ENCODE measurements at regions not wholly inside any gene's neighbourhood (a gene's known extent, or its start where the extent isn't known, plus 50 kb on each side); places are given as distances from the start of the nearest gene placed in this dataset.

- no peak overlapping the region for H3K4me3 ChIP-seq (ENCODE audit: low read length)
- TF ChIP-seq, protein P1, sequence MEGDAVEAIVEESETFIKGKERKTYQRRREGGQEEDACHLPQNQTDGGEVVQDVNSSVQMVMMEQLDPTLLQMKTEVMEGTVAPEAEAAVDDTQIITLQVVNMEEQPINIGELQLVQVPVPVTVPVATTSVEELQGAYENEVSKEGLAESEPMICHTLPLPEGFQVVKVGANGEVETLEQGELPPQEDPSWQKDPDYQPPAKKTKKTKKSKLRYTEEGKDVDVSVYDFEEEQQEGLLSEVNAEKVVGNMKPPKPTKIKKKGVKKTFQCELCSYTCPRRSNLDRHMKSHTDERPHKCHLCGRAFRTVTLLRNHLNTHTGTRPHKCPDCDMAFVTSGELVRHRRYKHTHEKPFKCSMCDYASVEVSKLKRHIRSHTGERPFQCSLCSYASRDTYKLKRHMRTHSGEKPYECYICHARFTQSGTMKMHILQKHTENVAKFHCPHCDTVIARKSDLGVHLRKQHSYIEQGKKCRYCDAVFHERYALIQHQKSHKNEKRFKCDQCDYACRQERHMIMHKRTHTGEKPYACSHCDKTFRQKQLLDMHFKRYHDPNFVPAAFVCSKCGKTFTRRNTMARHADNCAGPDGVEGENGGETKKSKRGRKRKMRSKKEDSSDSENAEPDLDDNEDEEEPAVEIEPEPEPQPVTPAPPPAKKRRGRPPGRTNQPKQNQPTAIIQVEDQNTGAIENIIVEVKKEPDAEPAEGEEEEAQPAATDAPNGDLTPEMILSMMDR (IDR thresholded peaks at IDR 0.05; ENCODE audit: insufficient read depth, low read depth, low read length, missing control alignments), result no peak
- DNase-seq (ENCODE audit: low read depth), result no peak
These were observed 434.8 kb upstream of the SLC8A1 start for GRCh38 chr2:40886655-40887054.

GRCh38 chr2:40896358-40896757 is 444.5 kb upstream of the SLC8A1 start:
- no peak for DNase-seq (ENCODE audit: low read depth)
- no peak overlapping the region for H3K4me3 ChIP-seq (ENCODE audit: low read length)
- TF ChIP-seq, protein P1 (IDR thresholded peaks at IDR 0.05; ENCODE audit: insufficient read depth, low read depth, low read length, missing control alignments), result no peak

DNA sequence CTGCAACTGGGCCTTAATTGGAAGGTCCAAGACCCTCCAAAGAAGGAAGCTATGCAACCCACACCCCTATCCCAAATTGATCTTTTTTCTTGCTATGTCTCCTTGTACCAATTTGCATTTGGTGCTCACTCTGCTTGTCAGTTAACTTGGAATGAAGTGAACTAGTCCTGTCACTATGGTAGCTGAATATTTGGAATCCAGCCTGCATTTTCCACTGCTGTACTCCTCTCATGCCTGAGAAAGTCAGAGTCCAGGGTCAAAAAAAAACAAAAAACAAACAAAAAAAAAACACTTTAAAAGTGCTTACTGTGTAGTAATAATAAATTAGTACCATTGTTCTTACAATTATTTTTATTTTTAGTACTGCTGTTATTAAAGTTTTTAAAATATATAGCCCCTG is 462.8 kb upstream of the SLC8A1 start:
- no peak for DNase-seq (ENCODE audit: low read depth)
- TF ChIP-seq, protein P1 (IDR thresholded peaks at IDR 0.05; ENCODE audit: insufficient read depth, low read depth, low read length, missing control alignments), result no peak
- H3K4me3 ChIP-seq (ENCODE audit: low read length), result no peak overlapping the region

DNA sequence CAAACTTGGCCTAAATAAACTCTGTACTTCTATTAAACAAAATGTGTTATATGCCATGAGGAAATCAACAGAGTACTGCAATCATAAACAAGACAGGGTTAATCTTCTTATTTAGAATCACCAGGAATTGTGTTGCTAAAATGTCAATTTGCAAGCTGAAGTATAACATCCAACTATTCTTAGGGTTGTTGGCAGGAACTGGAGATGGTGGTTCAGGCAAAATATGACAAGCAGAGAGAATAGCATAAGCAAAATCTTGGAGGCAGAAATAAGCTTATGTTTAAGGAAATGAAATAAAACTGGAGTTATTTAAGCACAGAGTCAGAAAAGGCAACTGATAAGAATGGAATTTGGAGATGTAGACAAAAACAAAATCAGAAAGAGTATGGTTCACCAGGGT is 463.8 kb upstream of the SLC8A1 start:
- no peak overlapping the region for H3K4me3 ChIP-seq (ENCODE audit: low read length)
- DNase-seq (ENCODE audit: low read depth), result no peak
- TF ChIP-seq, protein P1 (IDR thresholded peaks at IDR 0.05; ENCODE audit: insufficient read depth, low read depth, low read length, missing control alignments), result no peak

GRCh38 chr2:40935349-40935748 is 483.5 kb upstream of the SLC8A1 start:
- no peak for DNase-seq (ENCODE audit: low read depth)
- TF ChIP-seq, protein P1 (IDR thresholded peaks at IDR 0.05; ENCODE audit: insufficient read depth, low read depth, low read length, missing control alignments), result no peak
- no peak overlapping the region for H3K4me3 ChIP-seq (ENCODE audit: low read length)

GRCh38 chr2:40937284-40937683 is 485.4 kb upstream of the SLC8A1 start:
- no peak overlapping the region for H3K4me3 ChIP-seq (ENCODE audit: low read length)
- DNase-seq (ENCODE audit: low read depth), result no peak
- TF ChIP-seq, protein P1 (IDR thresholded peaks at IDR 0.05; ENCODE audit: insufficient read depth, low read depth, low read length, missing control alignments), result no peak

DNA sequence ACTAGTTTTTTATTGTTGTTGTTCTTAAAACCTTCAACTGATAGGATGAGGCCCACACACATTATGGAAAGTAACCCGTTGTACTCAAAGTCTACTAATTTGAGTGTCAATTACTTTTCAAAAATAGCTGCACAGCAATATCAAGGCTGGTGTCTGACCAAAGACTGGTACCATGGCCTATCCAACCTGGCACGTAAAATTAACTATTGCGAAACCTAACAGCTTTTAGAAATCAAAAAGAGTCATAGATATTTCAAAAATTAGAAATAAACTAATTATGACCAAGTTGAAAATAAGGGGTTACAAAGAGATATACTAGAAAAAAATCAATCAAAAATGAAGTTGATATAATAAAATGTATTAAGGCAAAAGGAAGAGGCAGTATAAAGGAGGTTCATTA is 501.5 kb upstream of the SLC8A1 start:
- DNase-seq (ENCODE audit: low read depth), result no peak
- H3K4me3 ChIP-seq (ENCODE audit: low read length), result no peak overlapping the region
- TF ChIP-seq, protein P1 (IDR thresholded peaks at IDR 0.05; ENCODE audit: insufficient read depth, low read depth, low read length, missing control alignments), result no peak
